ENCODE measurements at regions not wholly inside any gene's neighbourhood (a gene's known extent, or its start where the extent isn't known, plus 50 kb on each side); places are given as distances from the start of the nearest gene placed in this dataset.

- Histone ChIP-seq H3K79me2 (ENCODE audit: insufficient read depth, low read length) (no peaks in the 10 kb centered on the region), H3K27me3 (ENCODE audit: insufficient read depth, low read length) (no peaks in the 10 kb centered on the region), H3K14ac (ENCODE audit: insufficient read depth, low read length) (no peak overlapping the region), H3K27ac (ENCODE audit: insufficient read length, low read depth, low read length) (no peak overlapping the region), H2BK12ac (ENCODE audit: insufficient read length, low read depth, low read length) (no peak overlapping the region), H2AK5ac (ENCODE audit: insufficient read length, low read length) (no peak overlapping the region), H3K9me3 (ENCODE audit: control insufficient read depth, low read depth, low read length) (no peaks in the 10 kb centered on the region), H3K56ac (ENCODE audit: insufficient read length, low read depth, low read length) (no peak overlapping the region), H3K4me1 (ENCODE audit: insufficient read depth, low read length) (no peaks in the 10 kb centered on the region), H4K20me1 (ENCODE audit: control insufficient read depth, insufficient read depth, insufficient read length) (no peaks in the 10 kb centered on the region), H3K4me2 (ENCODE audit: insufficient read depth, insufficient read length, low read length) (no peak overlapping the region), H3K23ac (ENCODE audit: insufficient read length, low read depth, low read length) (no peak overlapping the region), H3T11ph (ENCODE audit: low read length) (no peak overlapping the region), H2BK15ac (ENCODE audit: low read depth, low read length) (no peak overlapping the region), H3K18ac (ENCODE audit: insufficient read length, low read depth, low read length) (no peak overlapping the region), H2BK20ac (ENCODE audit: low read depth, low read length, poor library complexity, severe bottlenecking) (no peak overlapping the region), H3K9ac (ENCODE audit: extremely low read depth, insufficient read length, low read length) (no peak overlapping the region), H4K8ac (replicated peaks; ENCODE audit: insufficient read length, low read depth, low read length) (no peak overlapping the region), H3K23me2 (ENCODE audit: insufficient read length, low read depth, low read length, poor library complexity, severe bottlenecking) (no peaks in the 10 kb centered on the region), H2BK5ac (ENCODE audit: insufficient read length, low read length) (no peak overlapping the region), H3K4ac (ENCODE audit: low read depth, low read length) (no peak overlapping the region), H3K79me1 (ENCODE audit: insufficient read depth, low read depth, low read length, poor library complexity, severe bottlenecking) (no peaks in the 10 kb centered on the region), H2AFZ (ENCODE audit: low read length) (no peak overlapping the region), H4K5ac (ENCODE audit: insufficient read length, low read depth, low read length) (no peak overlapping the region), H2BK120ac (ENCODE audit: low read depth, low read length, poor library complexity, severe bottlenecking) (no peak overlapping the region), H4K91ac (ENCODE audit: insufficient read length, low read depth, low read length) (no peak overlapping the region)
- peaks cover 0 to 3% of the 10 kb centered on the region in 2 experiments; a peak in 2 of 4 replicates for H3K4me1 Mint-ChIP-seq
- H3K4me3 Mint-ChIP-seq, result no peak overlapping the region
- no peak overlapping the region for H3K27ac Mint-ChIP-seq
- no peaks in the 10 kb centered on the region for H3K9me3 Mint-ChIP-seq
- no peaks in the 10 kb centered on the region for H3K27me3 Mint-ChIP-seq (ENCODE audit: low read depth)
- no peaks in the 10 kb centered on the region for H3K36me3 Mint-ChIP-seq (ENCODE audit: insufficient read depth in 1 of 3, low read depth in 3 of 3)
- no CpG with 5 or more reads among the region's 7 CpGs for WGBS (ENCODE audit: extremely low coverage, insufficient read length, low lambda C conversion rate)
- no peak for DNase-seq
- no peak for TF ChIP-seq CTCF (conservative IDR thresholded peaks at IDR 0.05)
These were observed 480.0 kb upstream of the C9orf72 start for GRCh38 chr9:28053096-28053777.

Measured in H9 (cell line).